ENCODE measurements at regions not wholly inside any gene's neighbourhood (a gene's known extent, or its start where the extent isn't known, plus 50 kb on each side); places are given as distances from the start of the nearest gene placed in this dataset.
"Not testable (repeated sequence)": the region's sequence is repeated elsewhere in the genome, so short reads cannot be mapped to it uniquely, and the experiment has no call there.

- no peaks in the 10 kb centered on the region for H3K27me3 Mint-ChIP-seq
- H3K4me3 Mint-ChIP-seq, result no peak overlapping the region
- H3K4me1 Mint-ChIP-seq (ENCODE audit: low read depth), result no peaks in the 10 kb centered on the region
- no peak overlapping the region for H3K27ac Mint-ChIP-seq
- H3K9me3 Mint-ChIP-seq, result no peaks in the 10 kb centered on the region
- H3K36me3 Mint-ChIP-seq (ENCODE audit: low read depth), result no peaks in the 10 kb centered on the region
- no peak for DNase-seq
Observed at GRCh38 chr9:135186248-135187164, 99.0 kb downstream of the OLFM1 start.

- DNase-seq, result no peak
- Mint-ChIP-seq H3K4me3 (no peak overlapping the region), H3K27me3 (no peaks in the 10 kb centered on the region), H3K4me1 (ENCODE audit: low read depth) (no peaks in the 10 kb centered on the region), H3K36me3 (ENCODE audit: low read depth) (no peaks in the 10 kb centered on the region), H3K9me3 (no peaks in the 10 kb centered on the region), H3K27ac (no peak overlapping the region)
Observed at GRCh38 chr9:135187365-135187764, 99.9 kb downstream of the OLFM1 start.

- no peaks in the 10 kb centered on the region for H3K9me3 Mint-ChIP-seq
- H3K27me3 Mint-ChIP-seq, result no peaks in the 10 kb centered on the region
- H3K27ac Mint-ChIP-seq, result no peak overlapping the region
Observed at GRCh38 chr9:135188681-135189151, 101.2 kb downstream of the OLFM1 start.

GRCh38 chr9:135189497-135189896 lies 102.0 kb downstream of the OLFM1 start:
- Mint-ChIP-seq H3K36me3 (ENCODE audit: low read depth) (no peaks in the 10 kb centered on the region), H3K9me3 (no peaks in the 10 kb centered on the region), H3K27me3 (no peaks in the 10 kb centered on the region), H3K27ac (no peak overlapping the region), H3K4me1 (ENCODE audit: low read depth) (no peaks in the 10 kb centered on the region), H3K4me3 (no peak overlapping the region)
- no peak for DNase-seq

More at GRCh38 chr9:135188681-135189151, 101.2 kb downstream of the OLFM1 start:
- H3K4me3 Mint-ChIP-seq, result no peak overlapping the region
- H3K36me3 Mint-ChIP-seq (ENCODE audit: low read depth), result no peaks in the 10 kb centered on the region
- no peaks in the 10 kb centered on the region for H3K4me1 Mint-ChIP-seq (ENCODE audit: low read depth)
- no peak for DNase-seq

GRCh38 chr9:135190789-135191577 lies 103.5 kb downstream of the OLFM1 start:
- H3K9me3 Mint-ChIP-seq, result no peaks in the 10 kb centered on the region
- no peak overlapping the region for H3K27ac Mint-ChIP-seq
- H3K36me3 Mint-ChIP-seq (ENCODE audit: low read depth), result no peaks in the 10 kb centered on the region
- no peaks in the 10 kb centered on the region for H3K4me1 Mint-ChIP-seq (ENCODE audit: low read depth)
- no peak for DNase-seq
- no peaks in the 10 kb centered on the region for H3K27me3 Mint-ChIP-seq
- H3K4me3 Mint-ChIP-seq, result no peak overlapping the region

GRCh38 chr9:135192686-135193085 lies 105.2 kb downstream of the OLFM1 start:
- Mint-ChIP-seq H3K9me3 (no peaks in the 10 kb centered on the region), H3K4me1 (ENCODE audit: low read depth) (no peaks in the 10 kb centered on the region), H3K27ac (peak overlapping the region; percentile 11), H3K4me3 (no peak overlapping the region), H3K27me3 (peaks cover 7% of the 10 kb centered on the region), H3K36me3 (ENCODE audit: low read depth) (no peaks in the 10 kb centered on the region)
- no peak for DNase-seq

GRCh38 chr9:135195975-135196374 lies 108.5 kb downstream of the OLFM1 start:
- H3K4me1 Mint-ChIP-seq (ENCODE audit: low read depth); H3K4me3 Mint-ChIP-seq; DNase-seq; H3K36me3 Mint-ChIP-seq (ENCODE audit: low read depth); H3K9me3 Mint-ChIP-seq; H3K27ac Mint-ChIP-seq: not testable (repeated sequence)
- peaks cover 33% of the 10 kb centered on the region for H3K27me3 Mint-ChIP-seq

- Mint-ChIP-seq H3K27ac (no peak overlapping the region), H3K27me3 (peaks cover 33% of the 10 kb centered on the region), H3K4me1 (ENCODE audit: low read depth) (no peaks in the 10 kb centered on the region), H3K4me3 (no peak overlapping the region), H3K9me3 (no peaks in the 10 kb centered on the region), H3K36me3 (ENCODE audit: low read depth) (no peaks in the 10 kb centered on the region)
- no peak for DNase-seq
Observed at GRCh38 chr9:135196474-135196873, 109.0 kb downstream of the OLFM1 start.

- Mint-ChIP-seq H3K9me3 (no peaks in the 10 kb centered on the region), H3K4me1 (ENCODE audit: low read depth) (no peaks in the 10 kb centered on the region), H3K27ac (no peak overlapping the region), H3K27me3 (peaks cover 33% of the 10 kb centered on the region), H3K4me3 (no peak overlapping the region), H3K36me3 (ENCODE audit: low read depth) (no peaks in the 10 kb centered on the region)
- DNase-seq, result no peak
Observed at GRCh38 chr9:135198144-135198543, 110.7 kb downstream of the OLFM1 start.

GRCh38 chr9:135198586-135199285 lies 111.3 kb downstream of the OLFM1 start:
- Mint-ChIP-seq H3K4me1 (ENCODE audit: low read depth) (no peaks in the 10 kb centered on the region), H3K27me3 (peaks cover 33% of the 10 kb centered on the region)

GRCh38 chr9:135199489-135199888 lies 112.0 kb downstream of the OLFM1 start:
- no peaks in the 10 kb centered on the region for H3K36me3 Mint-ChIP-seq (ENCODE audit: low read depth)
- DNase-seq, result no peak
- no peaks in the 10 kb centered on the region for H3K4me1 Mint-ChIP-seq (ENCODE audit: low read depth)
- H3K27ac Mint-ChIP-seq, result no peak overlapping the region
- H3K27me3 Mint-ChIP-seq, result peaks cover 33% of the 10 kb centered on the region
- no peaks in the 10 kb centered on the region for H3K9me3 Mint-ChIP-seq
- H3K4me3 Mint-ChIP-seq, result no peak overlapping the region

More at GRCh38 chr9:135198586-135199285, 111.3 kb downstream of the OLFM1 start:
- Mint-ChIP-seq H3K9me3 (no peaks in the 10 kb centered on the region), H3K4me3 (no peak overlapping the region), H3K27ac (no peak overlapping the region), H3K36me3 (ENCODE audit: low read depth) (no peaks in the 10 kb centered on the region)
- no peak for DNase-seq

- no peaks in the 10 kb centered on the region for H3K36me3 Mint-ChIP-seq (ENCODE audit: low read depth)
- no peak for DNase-seq
- H3K4me1 Mint-ChIP-seq (ENCODE audit: low read depth), result no peaks in the 10 kb centered on the region
- peaks cover 33% of the 10 kb centered on the region for H3K27me3 Mint-ChIP-seq
- no peak overlapping the region for H3K4me3 Mint-ChIP-seq
- no peaks in the 10 kb centered on the region for H3K9me3 Mint-ChIP-seq
- H3K27ac Mint-ChIP-seq, result no peak overlapping the region
Observed at GRCh38 chr9:135201711-135202110, 114.2 kb downstream of the OLFM1 start.

GRCh38 chr9:135204177-135204576 lies 116.7 kb downstream of the OLFM1 start:
- no peaks in the 10 kb centered on the region for H3K36me3 Mint-ChIP-seq (ENCODE audit: low read depth)
- no peak overlapping the region for H3K27ac Mint-ChIP-seq
- H3K4me3 Mint-ChIP-seq, result no peak overlapping the region
- no peak for DNase-seq
- H3K4me1 Mint-ChIP-seq (ENCODE audit: low read depth), result no peaks in the 10 kb centered on the region
- H3K9me3 Mint-ChIP-seq, result no peaks in the 10 kb centered on the region
- peaks cover 17% of the 10 kb centered on the region for H3K27me3 Mint-ChIP-seq

- H3K27me3 Mint-ChIP-seq, result peaks cover 11% of the 10 kb centered on the region
- peaks cover 2% of the 10 kb centered on the region for H3K9me3 Mint-ChIP-seq
- H3K36me3 Mint-ChIP-seq (ENCODE audit: low read depth), result no peaks in the 10 kb centered on the region
- DNase-seq, result no peak
- H3K4me3 Mint-ChIP-seq, result no peak overlapping the region
- no peak overlapping the region for H3K27ac Mint-ChIP-seq
- no peaks in the 10 kb centered on the region for H3K4me1 Mint-ChIP-seq (ENCODE audit: low read depth)
Observed at GRCh38 chr9:135209136-135209535, 121.7 kb downstream of the OLFM1 start.
